ENCODE measurements at regions not wholly inside any gene's neighbourhood (a gene's known extent, or its start where the extent isn't known, plus 50 kb on each side); places are given as distances from the start of the nearest gene placed in this dataset.

GRCh38 chr4:151860561-151861093, 99.8 kb upstream of the GATB start:
- no peaks in the 10 kb centered on the region for H4K20me1 ChIP-seq (ENCODE audit: insufficient read depth, low read length, poor library complexity, severe bottlenecking)
- no peaks in the 10 kb centered on the region for H3K27me3 ChIP-seq (ENCODE audit: insufficient read depth, low read length, poor library complexity, severe bottlenecking)
- no peaks in the 10 kb centered on the region for H3K9me3 ChIP-seq (ENCODE audit: insufficient read depth, low read depth, low read length)
- H3K9me2 ChIP-seq (replicated peaks; ENCODE audit: low read depth, low read length), result no peaks in the 10 kb centered on the region
- no peak overlapping the region for H3K4me2 ChIP-seq (ENCODE audit: low read depth, low read length, poor library complexity, severe bottlenecking)
- no peak overlapping the region for H2AFZ ChIP-seq (ENCODE audit: low read length)
- no peaks in the 10 kb centered on the region for H3K4me1 ChIP-seq (ENCODE audit: insufficient read depth, low read length, poor library complexity, severe bottlenecking)
- no peak overlapping the region for H3K4me3 ChIP-seq (ENCODE audit: low read length, poor library complexity, severe bottlenecking)
- H3K36me3 ChIP-seq (ENCODE audit: insufficient read depth, low read length), result no peaks in the 10 kb centered on the region
- H3K79me2 ChIP-seq (ENCODE audit: insufficient read depth, low read length), result no peaks in the 10 kb centered on the region
- H3F3A ChIP-seq (ENCODE audit: low read depth), result no peaks in the 10 kb centered on the region
- H3K9ac ChIP-seq (ENCODE audit: low read depth, low read length, poor library complexity, severe bottlenecking), result no peak overlapping the region
- TF ChIP-seq EZH2phosphoT487 (IDR thresholded peaks at IDR 0.05; ENCODE audit: borderline replicate concordance) (no peak), CTCF (conservative IDR thresholded peaks at IDR 0.05; ENCODE audit: low read length) (no peak)

- no peaks in the 10 kb centered on the region for H3K9me2 ChIP-seq (replicated peaks; ENCODE audit: low read depth, low read length)
- H3K9ac ChIP-seq (ENCODE audit: low read depth, low read length, poor library complexity, severe bottlenecking), result no peak overlapping the region
- H4K20me1 ChIP-seq (ENCODE audit: insufficient read depth, low read length, poor library complexity, severe bottlenecking), result no peaks in the 10 kb centered on the region
- H3K4me3 ChIP-seq (ENCODE audit: low read length, poor library complexity, severe bottlenecking), result no peak overlapping the region
- H3K4me1 ChIP-seq (ENCODE audit: insufficient read depth, low read length, poor library complexity, severe bottlenecking), result no peaks in the 10 kb centered on the region
- no peaks in the 10 kb centered on the region for H3K27me3 ChIP-seq (ENCODE audit: insufficient read depth, low read length, poor library complexity, severe bottlenecking)
- no peak for TF ChIP-seq EZH2phosphoT487 (IDR thresholded peaks at IDR 0.05; ENCODE audit: borderline replicate concordance)
- TF ChIP-seq CTCF (conservative IDR thresholded peaks at IDR 0.05; ENCODE audit: low read length), result no peak
- H3K36me3 ChIP-seq (ENCODE audit: insufficient read depth, low read length), result no peaks in the 10 kb centered on the region
- H3K79me2 ChIP-seq (ENCODE audit: insufficient read depth, low read length), result no peaks in the 10 kb centered on the region
- no peaks in the 10 kb centered on the region for H3F3A ChIP-seq (ENCODE audit: low read depth)
- H2AFZ ChIP-seq (ENCODE audit: low read length), result no peak overlapping the region
- no peaks in the 10 kb centered on the region for H3K9me3 ChIP-seq (ENCODE audit: insufficient read depth, low read depth, low read length)
- no peak overlapping the region for H3K4me2 ChIP-seq (ENCODE audit: low read depth, low read length, poor library complexity, severe bottlenecking)
Measured at GRCh38 chr4:151859641-151860040, 98.8 kb upstream of the GATB start.

- TF ChIP-seq CTCF (conservative IDR thresholded peaks at IDR 0.05; ENCODE audit: low read length) (no peak), EZH2phosphoT487 (IDR thresholded peaks at IDR 0.05; ENCODE audit: borderline replicate concordance) (no peak)
- Histone ChIP-seq H3K4me2 (ENCODE audit: low read depth, low read length, poor library complexity, severe bottlenecking) (no peak overlapping the region), H3K79me2 (ENCODE audit: insufficient read depth, low read length) (no peaks in the 10 kb centered on the region), H2AFZ (ENCODE audit: low read length) (no peak overlapping the region), H4K20me1 (ENCODE audit: insufficient read depth, low read length, poor library complexity, severe bottlenecking) (no peaks in the 10 kb centered on the region), H3K9ac (ENCODE audit: low read depth, low read length, poor library complexity, severe bottlenecking) (no peak overlapping the region), H3F3A (ENCODE audit: low read depth) (no peaks in the 10 kb centered on the region), H3K4me3 (ENCODE audit: low read length, poor library complexity, severe bottlenecking) (no peak overlapping the region), H3K4me1 (ENCODE audit: insufficient read depth, low read length, poor library complexity, severe bottlenecking) (no peaks in the 10 kb centered on the region), H3K9me2 (replicated peaks; ENCODE audit: low read depth, low read length) (no peaks in the 10 kb centered on the region), H3K9me3 (ENCODE audit: insufficient read depth, low read depth, low read length) (no peaks in the 10 kb centered on the region), H3K36me3 (ENCODE audit: insufficient read depth, low read length) (no peaks in the 10 kb centered on the region), H3K27me3 (ENCODE audit: insufficient read depth, low read length, poor library complexity, severe bottlenecking) (no peaks in the 10 kb centered on the region)
Measured at GRCh38 chr4:151858356-151858755, 97.5 kb upstream of the GATB start.

Measured in Loucy (cell line).